Esophagus squamous epithelium (tissue), 5 donors: ENCODE measurements at regions not wholly inside any gene's neighbourhood (a gene's known extent, or its start where the extent isn't known, plus 50 kb on each side); places are given as distances from the start of the nearest gene placed in this dataset.

Experiments
- DNase-seq: peaks from one replicate; lab custom pipeline; 2025; lab: John Stamatoyannopoulos, UW
- H3K27ac ChIP-seq, 4 donors: fragments of 200-600 bp; sonication (generic); one replicate each; pipeline ENCODE4 v1.5.1; 2016 to 2019; ENCODE audit warnings: mild to moderate bottlenecking in 1 of 4
- H3K27me3 ChIP-seq, 4 donors: fragments of 200-600 bp; sonication (generic); 1 replicate in 3 of 4; 2 replicates in 1 of 4; pipeline versions ENCODE4 v1.5.1 to v1.6.0; 2017 to 2021; ENCODE audit warnings: antibody characterized with exemption in 1 of 4
- H3K36me3 ChIP-seq, 3 donors: fragments of 200-600 bp; sonication (generic); one replicate each; pipeline ENCODE4 v1.5.1; 2016 to 2019
- H3K4me1 ChIP-seq, 3 donors: fragments of 200-600 bp; sonication (generic); one replicate each; pipeline ENCODE4 v1.5.1; 2017 to 2019
- H3K4me3 ChIP-seq, 4 donors: fragments of 200-600 bp; sonication (generic); 1 replicate in 3 of 4; 2 replicates in 1 of 4; pipeline ENCODE4 v1.5.1; 2016 to 2019; ENCODE audit warnings: mild to moderate bottlenecking in 2 of 4, moderate library complexity in 1 of 4
- H3K9me3 ChIP-seq, 3 donors: fragments of 200-600 bp; sonication (generic); one replicate each; pipeline ENCODE4 v1.5.1; 2016 to 2019
- CTCF ChIP-seq, 6 experiments: fragments of 450-650 bp in 4 of 6; fragments of 200-600 bp in 2 of 6; sonication (generic) in 2 of 6; IDR thresholded peaks; one replicate each; pipeline ENCODE4 v1.5.1; 2016 to 2019; ENCODE audit warnings: antibody characterized with exemption in 6 of 6, mild to moderate bottlenecking in 4 of 6, moderate library complexity in 4 of 6
- POLR2A ChIP-seq, 4 donors: fragments of 450-650 bp; IDR thresholded peaks; one replicate each; pipeline ENCODE4 v1.6.1; 2017; ENCODE audit warnings: antibody characterized with exemption in 4 of 4, mild to moderate bottlenecking in 4 of 4, moderate library complexity in 3 of 4
- WGBS, 2 donors: methylation state at CpG; one replicate each; pipeline ENCODE4 v1.1.5; 2018; 5-methylcytosine and 5-hydroxymethylcytosine counted together
- intact Hi-C: fragments of 100-400 bp; cut with DNase I; formaldehyde crosslinking; loops from one replicate; pipeline ENCODE4 v1.15.0; 2022
- donor health status: DM: yes; HTN: yes; CAD: no.

- Histone ChIP-seq H3K4me3 (no peak overlapping the region), H3K4me1 (no peaks in the 10 kb centered on the region), H3K9me3 (no peaks in the 10 kb centered on the region), H3K36me3 (no peaks in the 10 kb centered on the region), H3K27me3 (no peaks in the 10 kb centered on the region), H3K27ac (no peak overlapping the region)
- intact Hi-C loops, result no loop called here
- TF ChIP-seq POLR2A (IDR thresholded peaks at IDR 0.05) (no peak), CTCF (IDR thresholded peaks at IDR 0.05) (no peak)
- no peak for DNase-seq
- WGBS, 2 donors, result 100% methylated on average over 1 of the region's 1 CpG
These were observed 77.2 kb upstream of the RAI14 start for GRCh38 chr5:34578962-34579361.

GRCh38 chr5:34580983-34581382, 75.1 kb upstream of the RAI14 start:
- WGBS, 2 donors, result 40 to 51% methylated on average over 7 of the region's 7 CpGs
- no peak overlapping the region for H3K27ac ChIP-seq

GRCh38 chr5:34582371-34582770, 73.8 kb upstream of the RAI14 start:
- 82 to 88% methylated on average over 2 to 3 of the region's 3 CpGs for WGBS, 2 donors
- H3K36me3 ChIP-seq, result no peaks in the 10 kb centered on the region
- H3K9me3 ChIP-seq, result no peaks in the 10 kb centered on the region
- no peaks in the 10 kb centered on the region for H3K4me1 ChIP-seq
- no peak for DNase-seq
- no peaks in the 10 kb centered on the region for H3K27me3 ChIP-seq
- no peak overlapping the region for H3K4me3 ChIP-seq
- no peak overlapping the region for H3K27ac ChIP-seq
- no peak for TF ChIP-seq POLR2A (IDR thresholded peaks at IDR 0.05)
- TF ChIP-seq CTCF (IDR thresholded peaks at IDR 0.05), result no peak
- intact Hi-C loops, result no loop called here

More at GRCh38 chr5:34580983-34581382, 75.1 kb upstream of the RAI14 start:
- H3K27me3 ChIP-seq, result no peaks in the 10 kb centered on the region
- no peak for TF ChIP-seq POLR2A (IDR thresholded peaks at IDR 0.05)
- TF ChIP-seq CTCF (IDR thresholded peaks at IDR 0.05), result no peak
- H3K4me1 ChIP-seq, result no peaks in the 10 kb centered on the region
- DNase-seq, result no peak
- H3K36me3 ChIP-seq, result no peaks in the 10 kb centered on the region
- intact Hi-C loops, result no loop called here
- H3K4me3 ChIP-seq, result no peak overlapping the region
- no peaks in the 10 kb centered on the region for H3K9me3 ChIP-seq

GRCh38 chr5:34583167-34583566, 73.0 kb upstream of the RAI14 start:
- H3K27me3 ChIP-seq, result no peaks in the 10 kb centered on the region
- intact Hi-C loops, result no loop called here
- H3K9me3 ChIP-seq, result no peaks in the 10 kb centered on the region
- no peaks in the 10 kb centered on the region for H3K36me3 ChIP-seq
- H3K27ac ChIP-seq, result peak overlapping the region in 2 of 4 donors; percentile 30 to 41
- DNase-seq, result no peak
- H3K4me1 ChIP-seq, result no peaks in the 10 kb centered on the region
- TF ChIP-seq POLR2A (IDR thresholded peaks at IDR 0.05) (no peak), CTCF (IDR thresholded peaks at IDR 0.05) (no peak)
- H3K4me3 ChIP-seq, result no peak overlapping the region

GRCh38 chr5:34584165-34584564, 72.0 kb upstream of the RAI14 start:
- no peak for DNase-seq
- H3K36me3 ChIP-seq, result no peaks in the 10 kb centered on the region

More at GRCh38 chr5:34584165-34584564, 72.0 kb upstream of the RAI14 start:
- Histone ChIP-seq H3K4me1 (no peaks in the 10 kb centered on the region), H3K9me3 (no peaks in the 10 kb centered on the region), H3K27me3 (no peaks in the 10 kb centered on the region), H3K4me3 (no peak overlapping the region), H3K27ac (no peak overlapping the region)
- TF ChIP-seq CTCF (IDR thresholded peaks at IDR 0.05) (no peak), POLR2A (IDR thresholded peaks at IDR 0.05) (no peak)
- intact Hi-C loops, result no loop called here
